Glomerular visceral epithelial cell (primary cell): ENCODE measurements at regions not wholly inside any gene's neighbourhood (a gene's known extent, or its start where the extent isn't known, plus 50 kb on each side); places are given as distances from the start of the nearest gene placed in this dataset.
"Not testable (repeated sequence)": the region's sequence is repeated elsewhere in the genome, so short reads cannot be mapped to it uniquely, and the experiment has no call there.

Source experiments
- DNase-seq: peaks from one replicate; pipeline ENCODE4 v3.0.0-alpha.2; 2016; ENCODE audit errors: extremely low spot score

DNA sequence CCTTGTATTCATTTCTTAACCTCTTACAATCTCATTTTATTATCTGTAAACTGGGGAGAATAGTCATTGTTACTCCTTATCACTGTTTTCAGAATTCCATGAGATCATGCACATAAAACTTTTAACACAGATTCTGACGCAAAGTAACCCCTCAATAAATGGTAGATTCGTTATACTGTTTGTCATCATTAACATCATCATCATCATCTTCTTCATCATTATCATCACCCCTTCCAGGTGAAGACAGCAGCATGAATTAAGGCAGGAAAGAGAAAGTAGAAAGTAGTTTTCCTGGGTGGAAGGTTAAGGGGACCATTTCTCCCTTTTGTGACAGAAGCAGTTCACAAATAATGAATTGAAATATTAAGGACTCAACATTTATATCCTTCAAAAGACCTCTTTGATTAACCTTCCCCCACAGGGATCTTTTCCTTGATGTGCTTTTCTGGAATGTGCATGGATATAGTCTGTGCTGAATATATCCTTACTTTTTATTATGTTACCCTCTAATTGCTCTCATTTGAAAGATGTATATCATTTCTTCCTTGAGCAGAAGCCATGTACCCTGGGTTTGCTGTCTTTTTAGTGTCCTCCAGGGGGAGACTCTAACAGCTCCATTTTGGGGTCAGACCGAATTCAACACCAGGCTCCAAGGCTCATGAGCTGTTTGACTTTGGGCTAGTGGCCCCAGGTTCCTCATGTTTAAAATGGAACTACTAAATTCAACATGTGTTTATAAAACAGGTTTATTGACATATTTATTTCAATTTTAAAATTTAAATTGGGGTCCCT lies 1029.9 kb upstream of the WWC1 start:
- DNase-seq = no peak

DNA sequence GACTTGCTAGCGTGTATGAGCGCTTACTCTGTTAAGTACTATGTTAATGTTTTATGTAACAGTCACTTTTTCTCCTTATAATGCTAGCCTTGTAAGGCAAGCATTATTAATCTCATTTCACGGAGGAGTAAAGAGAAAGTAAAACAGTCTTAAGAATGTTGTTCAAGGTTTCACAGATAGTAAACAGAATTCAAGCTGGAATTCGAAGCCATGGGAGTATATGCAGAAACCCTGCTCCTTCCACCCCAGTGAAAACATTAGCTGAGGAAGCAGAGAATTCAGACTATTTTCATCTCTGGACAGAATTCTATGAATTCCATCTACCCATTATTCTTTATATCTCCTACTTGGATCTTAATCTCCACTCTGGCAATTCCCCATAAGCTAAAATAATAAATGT lies 1028.3 kb upstream of the WWC1 start:
- DNase-seq = no peak

DNA sequence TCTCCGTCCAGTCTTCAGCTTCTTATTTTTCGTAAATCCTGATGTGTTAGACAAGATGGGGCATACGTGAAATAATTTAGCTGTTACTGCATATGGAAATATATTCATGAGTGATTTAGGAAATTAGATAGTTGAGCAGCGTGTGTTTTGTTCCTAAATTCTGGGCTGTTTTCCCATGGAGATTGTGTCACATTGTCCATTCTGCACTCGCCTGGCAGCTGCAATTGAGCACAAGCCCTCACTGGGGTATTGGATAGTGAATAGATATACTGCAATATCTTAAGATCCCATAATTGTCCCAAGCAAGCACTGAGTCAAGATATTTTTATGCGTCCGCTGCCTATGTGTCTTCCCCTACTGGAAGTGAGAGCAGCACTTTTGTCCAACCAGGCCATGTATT lies 1027.1 kb upstream of the WWC1 start:
- DNase-seq = no peak

DNA sequence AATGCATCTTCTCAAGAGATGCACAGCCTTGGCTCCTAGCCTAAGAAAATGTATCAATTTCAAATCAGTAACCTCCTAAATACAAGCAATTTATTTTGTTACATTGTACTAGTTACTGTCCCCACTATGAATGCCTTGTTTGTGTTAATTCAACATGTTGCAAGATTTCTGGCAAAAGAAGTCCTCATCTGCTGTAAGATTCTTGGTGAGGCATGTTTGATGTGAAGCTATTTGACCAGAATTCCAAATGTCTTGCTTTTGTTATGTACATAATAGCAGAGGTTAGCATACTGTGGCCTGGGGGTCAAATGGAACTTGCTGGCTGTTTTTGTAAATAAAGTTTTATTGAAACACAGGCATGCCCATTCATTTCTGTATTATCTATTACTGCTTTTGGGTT lies 1023.1 kb upstream of the WWC1 start:
- no peak for DNase-seq

DNA sequence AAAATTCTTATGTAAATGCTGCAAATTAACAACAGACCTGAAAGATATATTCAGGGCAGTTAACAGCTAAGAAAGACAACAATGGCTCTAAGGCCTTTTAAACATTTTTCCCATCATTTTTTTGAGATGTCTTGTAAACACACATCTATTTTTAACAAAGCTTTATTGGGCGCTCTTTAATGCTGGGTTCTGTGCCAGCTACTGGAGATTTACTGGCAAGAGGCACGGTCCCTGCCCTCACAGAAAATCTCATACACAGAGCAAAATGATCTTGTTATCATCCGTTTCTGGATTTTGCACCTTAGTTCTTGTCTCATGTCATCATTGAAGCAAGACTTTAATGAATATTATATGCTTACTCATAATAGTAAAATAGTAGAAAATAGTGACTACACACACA lies 1022.3 kb upstream of the WWC1 start:
- no peak for DNase-seq

DNA sequence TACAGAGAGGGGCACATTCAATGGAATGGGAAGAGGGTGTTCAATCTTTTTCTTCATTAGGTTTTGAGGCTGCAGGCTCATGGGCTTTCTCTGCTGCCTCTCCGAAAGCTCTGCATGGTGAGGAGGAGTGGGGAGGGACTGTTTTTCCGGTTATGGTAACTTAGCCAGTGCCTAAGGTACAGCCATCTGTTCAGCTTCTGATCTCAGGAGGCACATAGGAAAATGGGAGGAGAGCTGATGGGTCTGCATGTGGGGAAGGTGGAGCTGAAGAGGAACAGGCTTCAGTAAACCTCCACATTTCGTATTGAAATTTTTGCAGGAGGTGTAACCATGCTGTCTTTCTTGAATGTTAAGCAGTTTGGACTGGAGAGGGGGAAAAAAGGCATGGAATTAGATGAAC lies 1020.4 kb upstream of the WWC1 start:
- DNase-seq = no peak

DNA sequence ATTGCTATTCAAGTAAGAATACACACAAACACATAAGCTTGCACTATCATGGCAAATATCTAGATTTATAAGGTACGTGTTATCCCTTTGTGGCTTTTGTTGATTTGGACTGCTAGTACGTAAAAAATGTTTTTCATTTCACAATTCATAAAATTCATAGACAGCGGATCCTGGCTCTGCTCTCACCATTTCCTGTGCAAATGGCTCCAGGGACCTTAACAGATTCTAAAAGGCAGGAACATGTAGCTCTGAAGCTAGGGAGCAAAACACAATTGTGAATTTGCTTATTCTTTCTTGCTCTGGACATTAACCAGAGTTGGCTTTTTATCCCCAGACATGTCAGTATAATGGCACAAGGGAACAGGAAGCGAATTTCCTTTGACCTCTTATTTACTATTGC lies 1019.9 kb upstream of the WWC1 start:
- no peak for DNase-seq

DNA sequence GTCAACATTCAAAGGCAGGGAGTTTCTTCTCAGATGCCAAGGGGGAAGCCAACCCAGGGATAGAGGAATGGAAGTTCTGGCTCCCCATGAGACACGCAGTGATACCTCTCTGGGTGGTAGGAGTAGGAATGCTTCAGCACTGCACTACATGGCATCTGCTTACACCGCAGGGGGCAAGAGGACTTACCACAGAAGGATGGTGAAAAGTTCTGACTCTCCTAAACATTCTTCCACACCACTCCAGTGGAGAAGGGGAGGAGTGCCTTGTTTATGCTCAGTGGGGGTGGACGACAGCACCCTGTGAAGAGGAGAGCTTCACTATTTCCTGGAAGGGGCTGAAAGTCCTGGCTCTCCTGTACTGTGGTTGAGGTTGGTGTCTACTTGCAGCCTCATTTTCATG lies 1011.3 kb upstream of the WWC1 start:
- no peak for DNase-seq

DNA sequence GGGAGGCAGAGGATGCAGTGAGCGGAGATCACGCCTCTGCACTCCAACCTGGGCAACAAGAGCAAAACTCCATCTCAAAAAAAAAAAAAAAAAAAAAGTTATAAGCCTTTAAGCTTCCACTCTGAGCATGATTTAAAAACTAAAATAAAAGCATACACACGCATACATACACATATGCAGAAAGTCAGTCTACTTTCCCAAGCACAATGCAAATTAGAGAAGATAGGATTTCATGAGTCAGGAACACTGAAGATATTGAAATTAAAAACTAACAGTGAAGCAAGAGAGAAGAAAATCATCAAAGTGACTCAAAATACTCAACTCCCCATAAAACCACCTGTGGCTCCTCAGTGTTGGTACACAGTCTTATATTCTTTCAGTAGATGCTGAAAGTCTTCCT lies 1009.5 kb upstream of the WWC1 start:
- no peak for DNase-seq

DNA sequence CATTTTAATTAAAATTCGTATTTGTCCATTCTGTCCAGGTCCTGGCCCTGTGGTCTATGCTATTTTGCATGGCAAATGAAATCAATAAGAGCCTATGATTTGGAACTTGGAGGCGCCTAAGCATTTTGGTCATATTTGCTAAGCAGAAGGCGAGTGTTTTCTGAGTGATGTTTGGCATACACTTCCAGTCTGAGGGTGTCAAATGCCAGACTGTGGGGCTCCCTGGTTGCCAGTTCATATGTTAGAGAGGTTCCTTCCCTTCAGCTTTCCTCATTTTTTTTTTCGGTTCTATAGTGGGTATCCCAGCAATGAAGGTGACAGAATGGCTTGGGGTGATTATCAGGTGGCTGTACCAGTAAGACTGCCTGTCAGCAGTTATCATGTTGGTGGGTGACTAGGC lies 1007.8 kb upstream of the WWC1 start:
- DNase-seq = no peak

DNA sequence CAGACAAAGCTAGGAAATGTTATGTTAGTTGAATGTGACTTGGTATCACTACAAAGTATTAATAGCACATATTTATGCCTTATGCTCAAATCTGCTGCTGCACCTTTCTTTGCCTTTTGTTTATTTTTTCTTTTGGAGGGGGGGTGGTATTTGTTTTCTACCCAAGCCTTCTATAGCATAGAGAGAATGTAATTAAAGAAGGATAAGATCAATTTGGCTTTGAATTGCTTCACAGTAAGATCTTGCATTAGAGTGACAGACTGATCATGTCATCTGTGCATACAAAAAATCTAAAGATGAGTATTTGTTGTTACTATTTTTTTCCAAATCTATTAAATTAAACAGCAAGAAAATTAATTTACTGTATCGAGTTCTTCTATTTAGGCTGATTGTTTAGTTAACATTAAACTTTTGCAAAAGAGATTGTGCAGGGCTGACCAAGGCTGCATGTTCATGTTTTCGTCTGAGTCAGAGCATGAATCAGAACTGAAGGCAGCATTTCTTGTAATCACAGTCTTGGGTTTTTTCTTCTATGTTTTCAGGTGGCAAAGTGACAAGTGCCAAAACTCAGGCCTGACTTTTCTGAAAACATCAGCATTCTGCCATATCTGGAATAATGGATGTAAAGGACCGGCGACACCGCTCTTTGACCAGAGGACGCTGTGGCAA lies 1007.1 kb upstream of the WWC1 start:
- no peak for DNase-seq

DNA sequence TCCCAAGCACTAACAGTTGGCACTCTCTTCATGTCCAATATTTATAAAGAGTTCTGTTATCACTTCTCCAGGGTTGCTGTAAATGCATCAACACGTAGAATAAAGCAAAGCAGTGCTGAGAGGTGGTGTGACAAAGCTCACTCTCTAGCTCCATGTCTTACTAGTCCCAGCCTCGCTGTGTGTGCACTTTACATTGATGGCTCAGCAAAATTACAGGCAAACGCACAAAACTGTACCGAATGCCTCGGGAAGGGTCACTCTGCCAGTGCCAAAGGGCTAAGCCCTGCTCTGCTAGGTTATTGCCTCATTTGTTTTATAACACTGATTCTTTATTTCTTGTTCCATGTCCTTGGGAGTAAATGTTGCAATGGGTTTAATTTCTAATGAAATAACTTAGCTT lies 1005.9 kb upstream of the WWC1 start:
- DNase-seq = no peak

DNA sequence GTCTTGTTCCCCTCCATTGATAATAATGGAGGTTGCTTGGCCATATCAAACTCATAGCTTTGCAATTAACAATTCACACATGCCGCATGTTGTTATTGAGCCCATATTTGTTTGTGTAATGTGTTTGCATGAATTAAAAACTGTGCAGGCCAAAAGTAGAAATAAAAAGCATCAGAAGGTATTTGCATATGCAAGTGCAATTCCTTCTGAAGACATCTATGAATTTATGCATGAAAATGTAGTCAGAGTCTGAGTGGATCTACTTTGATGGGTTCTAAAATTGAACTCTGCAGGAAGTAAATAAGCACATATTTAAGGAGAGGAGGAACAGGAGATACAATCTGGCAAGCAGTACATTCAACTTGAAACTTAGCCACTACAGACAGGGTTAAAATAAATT lies 1004.6 kb upstream of the WWC1 start:
- no peak for DNase-seq

DNA sequence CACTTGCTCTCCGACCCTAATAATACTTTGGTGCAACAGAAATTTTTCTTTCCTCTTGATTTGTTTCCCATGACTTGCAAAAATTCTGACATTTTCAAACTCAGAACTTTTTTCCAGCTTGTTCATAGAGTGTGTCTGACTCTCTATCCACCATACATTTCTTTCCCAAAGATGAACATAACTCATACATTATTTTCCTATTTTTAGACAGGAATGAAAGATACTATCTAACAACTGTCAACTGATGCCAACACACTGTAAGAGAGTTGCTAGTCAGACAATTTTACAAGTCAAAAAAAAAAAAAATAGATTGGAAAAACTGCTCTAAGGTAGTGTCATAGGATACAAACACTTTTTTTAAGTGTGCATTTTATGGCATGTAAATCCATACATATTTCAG lies 1001.0 kb upstream of the WWC1 start:
- no peak for DNase-seq

DNA sequence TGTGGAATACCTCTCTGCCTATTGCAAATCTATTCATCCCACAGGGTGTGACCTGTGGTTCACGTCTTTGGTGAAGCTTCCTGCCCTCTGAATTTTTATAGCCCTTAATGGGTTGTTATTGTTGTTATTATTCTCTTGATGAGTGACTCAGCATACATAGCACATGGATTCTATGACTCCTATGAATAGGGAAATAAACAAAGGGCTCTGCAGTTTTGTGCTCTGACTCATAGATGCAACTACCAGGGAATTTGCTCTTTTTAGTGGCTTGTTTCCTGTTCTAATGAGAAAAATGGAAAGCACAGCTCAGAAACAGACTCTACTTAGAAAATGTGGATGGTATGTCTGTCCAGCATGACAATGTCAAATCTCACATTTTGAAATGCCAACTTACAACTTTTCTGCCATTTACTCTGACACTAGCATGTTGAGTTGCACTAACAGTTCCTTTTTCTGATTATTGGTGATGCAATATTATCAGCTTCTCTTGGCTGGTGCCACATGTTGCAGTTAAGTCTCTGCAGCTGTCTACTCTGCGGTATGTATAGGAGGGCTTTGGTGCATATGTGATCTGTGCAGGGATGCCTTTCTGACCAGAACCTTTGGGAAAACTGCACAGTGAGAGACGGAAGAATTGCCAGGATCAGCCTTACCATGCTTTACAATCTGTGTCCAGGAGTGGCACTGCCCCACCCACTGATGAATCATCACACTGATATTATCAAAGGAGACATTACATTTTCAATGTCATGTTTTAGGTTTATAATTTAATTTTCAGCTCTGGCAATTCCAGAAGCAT lies 996.4 kb upstream of the WWC1 start:
- DNase-seq = peak; percentile 63

DNA sequence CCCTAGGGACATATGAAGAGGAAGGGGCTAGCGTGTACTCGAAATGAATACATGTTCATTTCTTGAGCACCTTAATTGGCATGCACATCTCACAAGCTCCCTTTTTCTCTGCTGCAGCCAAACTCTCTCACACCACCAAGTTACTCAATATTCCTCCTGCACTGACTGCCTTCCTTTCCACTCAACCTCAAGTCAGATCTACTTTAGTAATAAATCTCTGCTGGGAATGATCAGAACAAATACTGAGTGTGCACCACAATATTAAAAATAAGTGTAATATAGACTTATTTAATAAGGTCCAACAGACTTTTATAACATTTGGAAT lies 995.8 kb upstream of the WWC1 start:
- no peak for DNase-seq

DNA sequence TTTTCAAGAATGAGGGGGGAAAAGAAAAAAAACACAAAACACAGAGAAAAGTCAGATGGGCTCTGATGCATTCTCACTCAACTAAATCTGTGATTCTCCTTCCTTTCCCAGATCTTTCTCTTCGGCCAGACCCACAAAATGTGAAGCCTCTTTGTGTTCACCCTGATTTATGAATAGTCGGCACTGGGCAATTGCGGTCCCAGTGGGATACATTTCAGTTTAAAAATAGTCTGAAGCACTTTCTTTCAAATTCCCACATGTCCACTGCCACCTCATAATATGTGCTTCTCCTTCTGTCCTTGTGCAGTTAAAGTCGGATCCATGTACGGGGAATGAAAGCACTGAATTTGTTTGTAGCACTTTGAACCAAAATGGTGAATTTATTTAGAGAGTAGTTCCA lies 995.4 kb upstream of the WWC1 start:
- no peak for DNase-seq

DNA sequence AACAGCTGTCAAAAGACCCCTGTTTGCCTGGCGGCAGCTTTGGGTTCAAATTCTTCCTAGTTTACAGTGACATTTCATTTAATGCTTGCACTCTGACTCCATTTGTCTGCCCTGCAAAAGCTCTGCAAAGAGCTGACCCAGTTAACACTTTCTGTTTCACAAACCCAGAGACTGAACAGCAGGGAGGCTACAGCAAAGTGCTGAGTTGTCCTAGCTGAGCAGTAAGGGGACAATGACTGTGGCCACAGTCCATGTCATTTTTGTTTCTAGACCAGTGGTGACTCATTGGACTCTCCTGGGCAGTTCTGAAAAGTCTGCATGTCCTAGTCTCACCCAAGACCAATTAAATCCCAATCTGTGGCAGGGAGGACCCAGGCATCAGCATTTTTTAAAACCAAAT lies 994.8 kb upstream of the WWC1 start:
- DNase-seq = no peak

DNA sequence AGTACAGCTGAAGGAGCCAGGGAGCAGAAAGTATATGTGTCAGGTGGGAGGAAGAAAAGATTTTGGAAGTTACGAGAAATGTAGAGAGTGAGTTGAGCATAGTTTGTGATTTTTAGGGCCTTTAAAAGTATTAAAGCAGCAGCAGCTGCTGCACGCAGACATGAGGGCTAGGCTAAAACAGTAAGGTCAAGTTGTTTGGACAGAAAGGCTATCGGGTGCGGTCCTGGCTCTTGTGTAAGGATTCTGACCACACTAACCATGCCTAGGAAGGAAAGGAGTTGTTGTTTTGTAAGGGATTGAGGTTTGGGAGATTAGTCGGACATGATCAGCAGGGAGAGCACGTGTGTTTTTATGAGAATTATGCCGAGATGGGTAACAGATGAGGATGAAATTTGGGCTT lies 991.6 kb upstream of the WWC1 start:
- DNase-seq = not testable (repeated sequence)

DNA sequence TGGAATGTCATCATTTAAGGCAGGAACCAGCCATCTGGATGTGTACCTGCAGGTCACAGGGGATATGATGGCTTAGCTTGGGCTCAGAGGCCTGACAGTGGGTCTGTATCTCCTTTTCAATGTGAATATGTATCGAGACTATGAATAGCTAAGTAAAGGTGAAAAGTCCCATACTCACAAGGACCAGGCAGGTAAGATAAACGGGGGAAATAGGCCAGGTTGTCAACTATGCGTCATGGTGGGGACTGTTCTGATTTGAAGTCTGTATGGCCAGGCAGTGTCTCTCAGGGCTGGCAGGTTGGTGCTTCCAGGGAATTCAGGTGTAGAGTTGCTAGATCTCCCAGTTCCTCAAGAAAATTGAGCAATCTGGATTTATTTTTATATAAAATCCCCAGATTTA lies 987.9 kb upstream of the WWC1 start:
- no peak for DNase-seq

DNA sequence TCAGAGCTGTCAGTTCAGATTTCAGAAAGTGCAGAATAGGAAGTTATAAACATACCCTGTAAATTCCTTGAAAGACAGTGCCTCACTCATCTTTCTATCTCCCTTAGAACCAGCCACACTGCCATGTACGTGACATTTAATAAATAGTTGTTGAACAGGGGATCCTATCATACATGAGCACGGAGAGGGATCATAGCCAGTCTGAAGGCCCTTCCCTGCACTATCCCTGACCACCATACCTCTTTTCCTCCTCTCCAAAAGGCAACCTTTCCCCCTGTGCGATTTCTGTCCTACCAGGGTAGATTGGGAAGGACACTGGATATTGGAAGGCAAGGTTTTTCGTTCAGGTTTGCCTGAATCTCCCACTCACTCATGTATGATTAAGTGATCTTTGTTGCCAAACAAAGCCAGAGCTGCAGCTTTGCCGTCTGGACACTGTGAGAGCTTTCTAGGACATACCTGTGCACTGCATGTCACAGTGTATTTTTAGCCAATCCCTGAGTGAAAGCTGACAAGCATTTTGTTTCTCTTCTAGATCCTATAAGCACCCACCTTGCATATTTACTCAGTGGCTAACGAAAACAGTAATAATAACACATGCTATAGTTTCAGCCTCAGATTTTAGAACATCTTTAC lies 986.5 kb upstream of the WWC1 start:
- no peak for DNase-seq

DNA sequence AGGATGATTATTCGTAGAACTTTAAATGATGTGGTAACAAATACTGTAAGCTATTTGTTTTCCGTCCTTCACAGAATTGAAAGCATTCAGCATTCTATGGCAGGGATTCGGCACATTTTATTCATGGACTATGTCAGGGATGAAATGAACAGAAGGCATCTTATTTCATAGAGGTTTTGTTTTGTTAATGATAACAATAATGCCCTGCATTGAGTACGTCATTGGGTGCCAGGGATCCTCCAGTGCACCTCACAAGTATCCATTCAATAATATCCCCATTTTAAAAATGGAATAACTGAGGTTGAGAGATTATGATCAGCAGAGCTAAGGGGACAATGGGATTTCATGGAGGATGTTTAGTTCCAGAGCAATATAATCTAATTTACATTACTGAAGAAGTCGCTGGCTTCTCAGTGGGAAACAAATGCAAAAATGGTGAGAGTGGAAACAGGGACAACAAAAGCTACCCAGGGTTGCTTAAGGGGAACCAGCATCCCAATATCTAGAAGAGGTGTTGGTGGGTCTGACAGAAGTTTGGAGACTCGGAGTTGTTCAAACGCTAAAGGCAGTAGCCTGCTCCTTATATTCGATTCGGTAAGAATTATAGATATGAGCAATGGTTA lies 985.7 kb upstream of the WWC1 start:
- no peak for DNase-seq
